ENCODE measurements at regions not wholly inside any gene's neighbourhood (a gene's known extent, or its start where the extent isn't known, plus 50 kb on each side); places are given as distances from the start of the nearest gene placed in this dataset.

DNA sequence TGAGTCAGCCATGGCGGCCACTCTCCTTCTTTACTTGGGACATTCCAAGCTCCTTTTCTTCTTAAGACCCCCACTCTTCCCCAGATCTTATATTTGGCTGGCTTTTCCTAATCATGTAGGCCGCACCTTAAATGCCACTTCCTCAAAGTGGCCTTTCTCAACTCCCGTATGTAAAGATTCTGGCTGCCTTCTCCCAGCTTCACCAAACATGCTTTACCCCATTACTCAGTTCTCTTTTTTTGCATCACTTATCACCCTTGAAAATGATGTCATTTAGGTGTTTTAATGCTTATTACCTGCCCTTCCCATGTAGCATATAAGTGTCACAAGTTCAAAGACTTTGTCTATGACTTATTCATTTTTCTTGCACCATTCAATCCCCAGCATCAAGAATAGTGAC, 810.1 kb upstream of the CELF2 start:
- WGBS, result 82% methylated on average over 3 of the region's 3 CpGs
- no peak overlapping the region for H3K4me3 ChIP-seq (ENCODE audit: low read length)
- ATAC-seq (no peak), DNase-seq (no peak)
- intact Hi-C loops (cut with DNase I), result no loop called here
- H3K27me3 ChIP-seq (ENCODE audit: control insufficient read depth, insufficient read depth), result no peaks in the 10 kb centered on the region
- no peak overlapping the region for H3K27ac ChIP-seq (ENCODE audit: low read length)
- no peaks in the 10 kb centered on the region for H3K9me3 ChIP-seq (ENCODE audit: control insufficient read depth, low read length)
- no peaks in the 10 kb centered on the region for H3K4me1 ChIP-seq (ENCODE audit: control insufficient read depth, insufficient read depth, low read length)

DNA sequence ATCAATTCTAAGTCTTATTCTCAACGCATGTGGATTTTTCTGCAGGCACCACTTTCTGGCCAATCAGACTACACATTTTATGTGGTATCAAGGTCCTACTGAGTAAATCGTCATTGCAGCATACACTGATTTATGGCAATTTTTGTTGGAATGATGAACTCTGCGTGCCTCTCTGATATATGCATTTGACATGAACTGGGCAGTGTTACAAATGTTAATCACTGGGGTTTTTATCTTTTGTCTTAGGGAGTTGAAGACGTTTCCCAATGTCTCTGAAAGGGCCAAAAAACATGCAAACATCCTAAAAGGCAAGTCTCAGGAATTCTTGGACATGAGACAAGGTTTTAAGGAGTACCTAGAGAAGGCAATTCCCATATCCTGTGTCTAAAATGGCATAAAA, 809.5 kb upstream of the CELF2 start:
- WGBS, result 47% methylated on average over 4 of the region's 4 CpGs
- no peaks in the 10 kb centered on the region for H3K27me3 ChIP-seq (ENCODE audit: control insufficient read depth, insufficient read depth)
- H3K9me3 ChIP-seq (ENCODE audit: control insufficient read depth, low read length), result no peaks in the 10 kb centered on the region
- H3K4me3 ChIP-seq (ENCODE audit: low read length), result no peak overlapping the region
- H3K27ac ChIP-seq (ENCODE audit: low read length), result no peak overlapping the region
- no peak for ATAC-seq
- DNase-seq, result no peak
- intact Hi-C loops (cut with DNase I), result no loop called here
- no peaks in the 10 kb centered on the region for H3K4me1 ChIP-seq (ENCODE audit: control insufficient read depth, insufficient read depth, low read length)

DNA sequence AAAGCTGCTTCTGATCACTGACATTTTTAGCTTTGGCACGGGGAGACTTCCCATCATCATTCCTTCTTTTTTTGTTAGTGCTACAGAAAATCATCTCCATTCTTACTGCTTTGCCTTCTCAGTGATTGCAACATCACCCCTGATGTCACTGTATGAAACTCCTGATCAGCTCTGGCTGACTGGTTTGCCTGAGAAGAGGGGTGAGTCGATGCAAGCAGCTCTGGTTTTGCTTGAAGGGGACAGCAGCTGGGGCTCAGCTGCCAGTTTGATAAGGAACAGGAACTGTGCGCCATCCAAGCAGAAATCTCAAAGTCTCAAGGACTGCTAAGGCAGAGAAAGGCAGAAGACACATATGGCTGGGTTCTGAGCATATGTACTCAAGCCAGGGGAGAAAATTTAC, 808.5 kb upstream of the CELF2 start:
- WGBS, result 19% methylated on average over 3 of the region's 3 CpGs
- peak; percentile 28 to 60 (median 49) for DNase-seq
- Histone ChIP-seq H3K27me3 (ENCODE audit: control insufficient read depth, insufficient read depth) (no peaks in the 10 kb centered on the region), H3K4me1 (ENCODE audit: control insufficient read depth, insufficient read depth, low read length) (no peaks in the 10 kb centered on the region), H3K27ac (ENCODE audit: low read length) (no peak overlapping the region), H3K4me3 (ENCODE audit: low read length) (no peak overlapping the region), H3K9me3 (ENCODE audit: control insufficient read depth, low read length) (no peaks in the 10 kb centered on the region)
- peak; percentile 87 to 88 for ATAC-seq
- intact Hi-C loops (cut with DNase I), result no loop called here

DNA sequence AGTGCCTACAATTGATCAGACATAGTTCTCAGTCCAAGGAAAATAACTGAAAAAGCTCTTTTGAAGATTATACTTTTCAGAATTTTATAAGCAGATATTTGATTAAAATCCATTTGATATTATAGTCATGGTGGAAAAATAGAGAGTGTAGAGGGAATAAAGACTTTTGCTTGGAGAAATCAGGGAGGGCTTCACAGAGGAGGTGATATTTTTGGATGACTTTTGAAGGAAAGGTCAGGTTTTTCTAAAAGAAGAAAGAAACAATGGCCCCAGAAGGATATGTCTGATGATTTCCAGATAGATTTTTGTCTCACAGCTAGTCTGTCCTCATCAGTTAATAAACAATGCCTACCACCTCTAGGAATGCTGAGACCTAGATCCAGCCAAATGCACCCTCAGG, 806.3 kb upstream of the CELF2 start:
- Histone ChIP-seq H3K4me1 (ENCODE audit: control insufficient read depth, insufficient read depth, low read length) (no peaks in the 10 kb centered on the region), H3K27me3 (ENCODE audit: control insufficient read depth, insufficient read depth) (no peaks in the 10 kb centered on the region), H3K9me3 (ENCODE audit: control insufficient read depth, low read length) (no peaks in the 10 kb centered on the region), H3K27ac (ENCODE audit: low read length) (no peak overlapping the region), H3K4me3 (ENCODE audit: low read length) (no peak overlapping the region)
- ATAC-seq (no peak), DNase-seq (no peak)
- intact Hi-C loops (cut with DNase I), result no loop called here

DNA sequence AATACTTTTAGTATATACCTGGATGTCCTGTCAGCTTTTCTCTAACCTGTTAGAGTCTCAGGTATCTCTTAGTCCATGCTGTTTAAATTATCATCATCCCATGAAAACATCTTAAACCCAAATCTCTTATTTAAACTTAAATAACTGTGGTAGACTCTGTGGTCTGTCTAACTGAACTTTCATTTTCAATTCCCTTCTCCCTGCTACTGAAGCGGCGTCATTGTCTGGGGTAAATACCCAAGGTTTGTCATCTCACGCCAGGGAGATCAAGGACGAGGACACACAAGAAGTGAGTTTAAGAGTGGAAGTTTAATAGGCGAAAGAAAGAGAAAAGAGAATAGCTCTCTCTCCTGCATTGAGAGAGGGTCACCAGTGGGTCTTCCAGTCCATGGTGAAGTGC, 804.4 kb upstream of the CELF2 start:
- no peak overlapping the region for H3K27ac ChIP-seq (ENCODE audit: low read length)
- no peaks in the 10 kb centered on the region for H3K27me3 ChIP-seq (ENCODE audit: control insufficient read depth, insufficient read depth)
- no peaks in the 10 kb centered on the region for H3K4me1 ChIP-seq (ENCODE audit: control insufficient read depth, insufficient read depth, low read length)
- no peak for DNase-seq
- ATAC-seq, result no peak
- intact Hi-C loops (cut with DNase I), result no loop called here
- H3K4me3 ChIP-seq (ENCODE audit: low read length), result no peak overlapping the region
- 90% methylated on average over 5 of the region's 5 CpGs for WGBS
- H3K9me3 ChIP-seq (ENCODE audit: control insufficient read depth, low read length), result no peaks in the 10 kb centered on the region

DNA sequence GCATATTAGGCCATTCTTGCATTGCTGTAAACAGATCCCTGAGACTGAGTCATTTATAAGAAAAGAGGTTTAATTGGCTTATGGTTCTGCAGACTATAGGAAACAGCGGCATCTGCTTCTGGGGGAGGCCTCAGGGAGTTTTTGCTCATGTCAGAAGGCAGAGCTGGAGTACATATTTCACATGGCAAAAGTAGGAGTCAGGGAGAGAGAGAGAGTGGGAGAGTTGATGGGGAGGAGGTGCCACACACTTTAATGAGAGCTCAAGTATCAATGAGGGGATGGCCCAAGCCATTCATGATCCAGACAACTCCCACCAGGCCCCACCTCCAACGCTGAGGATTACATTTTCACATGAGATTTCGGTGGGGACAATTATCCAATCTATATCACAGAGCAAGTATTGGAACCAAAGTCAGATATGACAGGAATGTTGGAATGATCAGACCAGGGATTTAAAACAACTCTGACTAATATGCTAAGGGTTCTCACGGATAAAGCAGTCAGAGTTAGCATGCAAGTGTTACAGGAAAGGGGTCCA, 795.3 kb upstream of the CELF2 start:
- Histone ChIP-seq H3K27me3 (ENCODE audit: control insufficient read depth, insufficient read depth) (no peaks in the 10 kb centered on the region), H3K9me3 (ENCODE audit: control insufficient read depth, low read length) (no peaks in the 10 kb centered on the region), H3K4me1 (ENCODE audit: control insufficient read depth, insufficient read depth, low read length) (no peaks in the 10 kb centered on the region), H3K27ac (ENCODE audit: low read length) (no peak overlapping the region), H3K4me3 (ENCODE audit: low read length) (no peak overlapping the region)
- intact Hi-C loops (cut with DNase I), result no loop called here
- DNase-seq (no peak), ATAC-seq (peak; percentile 39 to 52)
- WGBS, result 64% methylated on average over 4 of the region's 4 CpGs

DNA sequence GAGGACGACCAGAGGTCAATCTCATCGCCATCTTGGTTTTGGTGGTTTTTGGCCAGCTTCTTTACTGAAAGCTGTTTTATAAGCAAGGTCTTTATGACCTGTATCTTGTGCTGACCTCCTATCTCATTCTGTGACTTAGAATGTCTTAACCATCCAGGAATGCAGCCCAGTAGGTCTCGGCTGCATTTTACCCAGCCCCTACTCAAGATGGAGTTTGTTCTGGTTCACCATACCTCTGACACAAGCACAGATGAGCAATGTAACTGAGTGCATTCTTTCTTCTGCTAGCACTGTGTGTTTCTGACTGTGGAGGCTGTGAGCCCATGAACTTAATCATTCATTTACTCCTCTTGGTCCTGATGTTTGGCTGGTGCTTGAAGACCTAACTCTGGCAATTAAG, 794.5 kb upstream of the CELF2 start:
- 91% methylated on average over 3 of the region's 3 CpGs for WGBS
- intact Hi-C loops (cut with DNase I), result no loop called here
- DNase-seq (no peak), ATAC-seq (no peak)
- Histone ChIP-seq H3K27me3 (ENCODE audit: control insufficient read depth, insufficient read depth) (no peaks in the 10 kb centered on the region), H3K27ac (ENCODE audit: low read length) (no peak overlapping the region), H3K9me3 (ENCODE audit: control insufficient read depth, low read length) (no peaks in the 10 kb centered on the region), H3K4me3 (ENCODE audit: low read length) (no peak overlapping the region), H3K4me1 (ENCODE audit: control insufficient read depth, insufficient read depth, low read length) (no peaks in the 10 kb centered on the region)

DNA sequence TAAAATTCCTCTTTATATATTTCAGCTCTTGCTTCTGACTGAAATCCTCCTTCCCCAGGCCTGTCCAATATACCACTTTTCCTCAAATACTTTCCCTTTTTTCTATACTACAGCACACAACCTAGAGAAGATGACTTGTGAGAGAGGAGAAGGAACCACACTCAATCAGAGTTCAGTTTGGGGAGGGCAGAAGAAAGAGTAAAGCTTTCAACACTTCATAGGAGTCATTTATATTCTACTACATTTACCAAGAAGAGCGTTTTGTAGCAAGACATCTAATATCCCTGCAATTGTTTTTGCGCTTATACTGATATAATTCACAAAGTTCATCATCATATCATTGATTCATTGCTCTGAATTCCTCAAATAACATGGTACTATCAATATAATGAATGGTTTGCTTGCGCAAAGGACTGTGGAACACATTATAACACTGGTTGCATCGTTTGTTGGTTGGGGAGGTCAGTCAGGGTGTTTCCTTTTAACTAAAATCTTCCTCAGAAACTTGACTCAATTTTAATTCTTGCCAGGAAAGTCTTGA, 792.5 kb upstream of the CELF2 start:
- Histone ChIP-seq H3K4me1 (ENCODE audit: control insufficient read depth, insufficient read depth, low read length) (no peaks in the 10 kb centered on the region), H3K9me3 (ENCODE audit: control insufficient read depth, low read length) (no peaks in the 10 kb centered on the region), H3K27me3 (ENCODE audit: control insufficient read depth, insufficient read depth) (no peaks in the 10 kb centered on the region), H3K27ac (ENCODE audit: low read length) (no peak overlapping the region), H3K4me3 (ENCODE audit: low read length) (no peak overlapping the region)
- intact Hi-C loops (cut with DNase I), result no loop called here
- 55% methylated on average over 4 of the region's 4 CpGs for WGBS
- no peak for ATAC-seq
- DNase-seq, result no peak

DNA sequence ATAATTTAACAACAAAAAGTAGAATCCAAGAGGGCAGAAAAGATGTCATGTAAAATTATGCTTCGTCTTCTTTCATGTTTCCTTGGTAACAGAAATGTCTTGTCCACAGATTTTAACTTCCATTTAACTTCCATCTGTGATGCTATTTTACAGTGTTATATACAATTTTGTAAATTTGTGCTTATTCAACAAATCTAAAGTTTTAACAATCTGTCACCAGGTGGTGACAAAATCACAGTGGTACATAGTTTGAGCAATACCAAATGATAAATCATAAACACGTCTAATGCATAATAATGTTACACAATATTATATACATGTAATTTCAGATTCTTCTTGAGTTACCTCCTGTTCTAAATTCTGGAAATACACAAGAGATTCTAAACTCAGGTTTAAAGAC, 784.4 kb upstream of the CELF2 start:
- intact Hi-C loops (cut with DNase I), result loop anchor here in 1 of 4 donors (10.0 kb wide), 1 partner anchor 442 kb away; no protein-coding TSS in a partner anchor
- DNase-seq (no peak), ATAC-seq (no peak)
- 40% methylated on average over 2 of the region's 2 CpGs for WGBS
- Histone ChIP-seq H3K9me3 (ENCODE audit: control insufficient read depth, low read length) (no peaks in the 10 kb centered on the region), H3K27ac (ENCODE audit: low read length) (no peak overlapping the region), H3K4me3 (ENCODE audit: low read length) (no peak overlapping the region), H3K4me1 (ENCODE audit: control insufficient read depth, insufficient read depth, low read length) (no peaks in the 10 kb centered on the region), H3K27me3 (ENCODE audit: control insufficient read depth, insufficient read depth) (no peaks in the 10 kb centered on the region)

DNA sequence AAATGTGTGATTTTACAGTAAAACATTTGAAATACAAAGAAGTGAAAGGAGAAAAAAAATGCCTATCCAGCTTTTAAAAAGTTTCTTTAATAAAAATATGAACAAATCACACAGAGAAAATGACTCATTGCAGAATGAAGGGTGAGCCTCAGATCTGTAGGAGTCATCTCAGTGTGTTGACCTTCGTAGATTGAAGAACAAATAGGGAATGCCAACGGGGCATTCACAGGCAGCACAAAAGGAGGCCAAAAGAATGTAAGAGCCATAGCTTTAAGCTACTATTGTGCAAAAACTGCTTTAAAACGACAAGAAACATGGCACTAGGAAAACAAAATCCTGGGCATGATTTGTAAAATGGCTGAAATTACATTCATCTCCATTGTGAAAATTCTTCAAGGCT, 782.7 kb upstream of the CELF2 start:
- intact Hi-C loops (cut with DNase I), result loop anchor here in 1 of 4 donors (10.0 kb wide), 1 partner anchor 440 kb away; no protein-coding TSS in a partner anchor
- Histone ChIP-seq H3K4me1 (ENCODE audit: control insufficient read depth, insufficient read depth, low read length) (no peaks in the 10 kb centered on the region), H3K9me3 (ENCODE audit: control insufficient read depth, low read length) (no peaks in the 10 kb centered on the region), H3K4me3 (ENCODE audit: low read length) (no peak overlapping the region), H3K27ac (ENCODE audit: low read length) (no peak overlapping the region), H3K27me3 (ENCODE audit: control insufficient read depth, insufficient read depth) (no peaks in the 10 kb centered on the region)
- no peak for ATAC-seq
- DNase-seq, result no peak
- WGBS, result 78% methylated on average over 3 of the region's 3 CpGs

DNA sequence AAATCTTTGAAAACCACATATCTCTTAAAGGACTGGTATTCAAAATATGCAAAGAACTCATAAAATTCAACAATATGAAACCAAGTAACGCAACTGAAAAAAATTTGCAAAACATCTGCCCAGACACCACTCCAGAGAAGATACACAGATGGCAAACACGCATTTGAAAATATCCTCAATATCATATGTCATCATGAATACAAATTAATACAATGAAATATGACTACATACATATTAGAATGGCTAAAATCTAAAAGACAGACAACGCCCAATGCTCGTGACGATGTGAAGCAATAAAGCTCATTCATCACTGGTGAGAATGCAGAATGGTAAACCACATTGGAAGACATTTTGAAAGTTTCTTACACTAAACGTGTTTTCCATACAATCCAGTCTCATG, 770.1 kb upstream of the CELF2 start:
- no peak overlapping the region for H3K4me3 ChIP-seq (ENCODE audit: low read length)
- no peak overlapping the region for H3K27ac ChIP-seq (ENCODE audit: low read length)
- H3K9me3 ChIP-seq (ENCODE audit: control insufficient read depth, low read length), result no peaks in the 10 kb centered on the region
- ATAC-seq, result no peak
- no peak for DNase-seq
- 88% methylated on average over 6 of the region's 6 CpGs for WGBS
- H3K27me3 ChIP-seq (ENCODE audit: control insufficient read depth, insufficient read depth), result no peaks in the 10 kb centered on the region
- no peaks in the 10 kb centered on the region for H3K4me1 ChIP-seq (ENCODE audit: control insufficient read depth, insufficient read depth, low read length)
- intact Hi-C loops (cut with DNase I), result no loop called here

DNA sequence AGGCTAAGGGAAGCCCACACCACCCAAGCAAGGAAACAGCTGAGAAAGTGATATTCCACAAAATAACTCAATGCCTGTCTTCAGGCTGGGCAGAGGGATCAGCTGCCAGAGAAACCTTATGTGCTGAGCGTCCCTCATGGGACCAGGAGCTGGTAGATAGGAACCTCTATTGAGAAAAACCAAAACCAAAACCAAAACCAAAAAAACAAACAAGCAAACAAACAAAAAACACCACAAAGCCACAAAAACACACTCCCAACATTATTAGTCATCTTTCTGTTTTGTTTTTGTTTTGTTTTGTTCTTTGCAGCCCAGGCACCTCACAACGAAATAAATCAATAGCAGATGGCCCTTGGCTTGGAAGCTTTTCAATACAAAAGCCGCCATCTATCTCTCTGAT, 760.8 kb upstream of the CELF2 start:
- H3K9me3 ChIP-seq (ENCODE audit: control insufficient read depth, low read length), result no peaks in the 10 kb centered on the region
- no peak overlapping the region for H3K4me3 ChIP-seq (ENCODE audit: low read length)
- intact Hi-C loops (cut with DNase I), result no loop called here
- H3K4me1 ChIP-seq (ENCODE audit: control insufficient read depth, insufficient read depth, low read length), result no peaks in the 10 kb centered on the region
- 84% methylated on average over 3 of the region's 3 CpGs for WGBS
- no peak for DNase-seq
- no peak for ATAC-seq
- no peaks in the 10 kb centered on the region for H3K27me3 ChIP-seq (ENCODE audit: control insufficient read depth, insufficient read depth)
- H3K27ac ChIP-seq (ENCODE audit: low read length), result no peak overlapping the region

Data from right cardiac atrium (tissue), 5 donors.